ENCODE measurements at regions not wholly inside any gene's neighbourhood (a gene's known extent, or its start where the extent isn't known, plus 50 kb on each side); places are given as distances from the start of the nearest gene placed in this dataset.
"Not testable (repeated sequence)": the region's sequence is repeated elsewhere in the genome, so short reads cannot be mapped to it uniquely, and the experiment has no call there.

DNA sequence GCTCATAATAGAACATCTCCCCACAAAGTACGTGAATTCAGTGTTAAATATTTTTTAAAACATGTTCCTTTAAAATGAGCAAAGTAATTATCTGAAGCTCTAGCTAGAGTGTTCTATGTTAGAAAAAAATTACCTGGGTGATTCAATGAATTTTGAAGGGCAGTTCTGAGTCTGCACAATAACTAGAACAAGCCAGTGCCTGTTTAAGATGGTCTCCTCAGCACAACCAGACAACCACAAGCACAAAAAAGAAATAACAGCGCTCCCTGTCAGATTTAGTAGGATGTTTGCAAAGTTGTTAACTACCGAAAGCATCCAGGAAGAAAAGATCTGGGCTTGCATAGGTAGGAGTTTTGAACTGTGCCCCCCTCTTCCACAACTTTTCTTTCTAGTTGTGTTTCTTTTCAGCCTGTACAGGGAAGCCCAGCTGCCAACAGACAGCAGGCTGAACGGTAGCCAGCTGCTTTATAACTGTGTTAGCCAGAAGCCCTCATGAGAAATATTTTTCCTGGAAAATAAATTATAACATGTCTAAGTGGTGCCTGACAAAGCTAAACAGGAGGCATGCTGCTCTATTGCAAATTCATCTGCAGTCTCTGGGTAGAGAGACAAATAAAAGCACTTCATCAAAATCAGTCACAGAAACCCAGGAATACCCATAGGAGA, 1026.9 kb downstream of the MAT2B start:
- DNase-seq: no peak

DNA sequence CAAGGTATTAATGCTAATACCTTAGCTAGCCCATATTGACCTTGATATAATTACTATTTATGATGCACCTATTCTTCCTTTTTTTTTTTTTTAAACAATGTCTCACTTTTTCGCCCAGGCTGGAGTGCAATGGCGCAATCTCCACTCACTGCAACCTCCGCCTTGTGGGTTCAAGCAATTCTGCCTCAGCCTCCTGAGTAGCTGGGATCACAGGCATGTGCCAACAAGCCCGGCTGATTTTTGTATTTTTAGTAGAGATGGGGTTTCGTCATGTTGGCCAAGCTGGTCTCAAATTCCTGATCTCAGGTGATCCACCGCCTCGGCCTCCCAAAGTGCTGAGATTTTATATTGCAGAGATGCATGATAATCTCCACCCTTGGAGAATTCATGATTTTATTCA, 1028.0 kb downstream of the MAT2B start:
- not testable (repeated sequence) for DNase-seq

DNA sequence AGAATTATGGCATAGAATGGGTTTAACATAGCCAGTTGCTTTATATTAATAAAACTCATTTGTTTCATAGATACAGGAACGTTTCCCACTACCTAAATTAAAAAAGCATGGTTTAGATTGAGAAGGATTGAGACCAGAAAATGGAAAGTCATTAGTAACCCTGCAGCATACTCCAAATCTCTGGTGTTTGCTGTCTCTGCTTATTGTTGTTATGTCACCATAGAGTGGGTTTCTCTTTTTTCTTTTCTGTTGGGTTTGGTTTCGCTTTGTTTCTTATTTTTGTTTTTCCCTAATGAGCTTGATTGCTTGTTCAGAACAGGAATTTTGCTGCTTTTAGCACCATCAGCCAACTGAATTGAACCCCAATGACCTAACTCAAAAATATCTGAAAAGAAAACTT, 1034.8 kb downstream of the MAT2B start:
- no peak for DNase-seq

DNA sequence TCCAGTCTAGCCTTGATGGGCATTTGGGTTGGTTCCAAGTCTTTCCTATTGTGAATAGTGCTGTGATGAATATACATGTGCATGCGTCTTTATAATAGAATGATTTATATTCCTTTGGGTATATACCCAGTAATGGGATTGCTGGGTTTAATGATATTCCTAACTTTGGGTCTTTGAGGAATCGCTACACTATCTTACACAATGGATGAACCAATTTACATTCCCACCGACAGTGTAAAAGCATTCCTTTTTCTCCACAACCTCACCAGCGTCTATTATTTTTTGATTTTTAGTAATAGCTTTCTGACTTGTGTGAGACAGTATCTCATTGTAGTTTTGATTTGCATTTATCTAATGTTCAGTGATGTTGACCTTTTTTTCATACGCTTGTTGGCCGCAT, 1040.1 kb downstream of the MAT2B start:
- DNase-seq: no peak

- DNase-seq: no peak
Observed at GRCh38 chr5:164553851-164554250, 1048.4 kb downstream of the MAT2B start.

DNA sequence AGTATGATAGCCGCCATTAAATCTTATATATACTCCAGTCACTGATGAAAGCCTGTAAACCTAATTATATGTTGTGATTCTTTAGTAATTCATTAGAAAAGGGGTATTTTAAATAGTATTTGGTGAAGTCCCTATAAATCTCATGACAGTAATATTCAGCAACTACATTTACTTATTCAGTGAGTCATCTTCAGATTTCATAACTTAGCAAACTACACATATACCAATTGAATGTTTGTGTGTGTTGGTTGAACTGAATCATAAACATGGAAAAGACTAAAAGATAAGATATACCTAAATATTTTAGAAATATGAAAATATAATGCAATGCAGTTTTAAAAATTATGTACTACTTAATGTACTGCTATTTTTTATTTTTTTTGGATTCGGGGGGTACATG, 1050.4 kb downstream of the MAT2B start:
- no peak for DNase-seq

DNA sequence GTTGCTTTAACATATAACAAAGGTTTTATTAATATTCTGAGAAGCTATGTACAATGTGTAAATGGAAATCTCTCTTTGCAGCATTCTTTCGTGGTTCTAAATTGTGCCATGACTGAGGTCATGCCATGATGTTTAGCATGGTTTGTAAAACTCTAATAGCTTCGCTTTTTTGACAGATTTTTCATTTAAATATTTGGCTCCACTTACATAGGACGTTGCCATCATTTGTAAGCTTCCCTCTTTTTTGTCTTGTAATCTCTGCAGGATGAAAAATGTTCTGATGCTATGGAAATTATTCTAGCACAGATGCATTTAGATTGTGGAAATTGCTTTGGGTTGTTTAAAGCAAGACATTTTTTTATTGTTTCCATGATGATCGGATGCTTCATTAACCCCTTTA, 1054.8 kb downstream of the MAT2B start:
- DNase-seq: no peak

DNA sequence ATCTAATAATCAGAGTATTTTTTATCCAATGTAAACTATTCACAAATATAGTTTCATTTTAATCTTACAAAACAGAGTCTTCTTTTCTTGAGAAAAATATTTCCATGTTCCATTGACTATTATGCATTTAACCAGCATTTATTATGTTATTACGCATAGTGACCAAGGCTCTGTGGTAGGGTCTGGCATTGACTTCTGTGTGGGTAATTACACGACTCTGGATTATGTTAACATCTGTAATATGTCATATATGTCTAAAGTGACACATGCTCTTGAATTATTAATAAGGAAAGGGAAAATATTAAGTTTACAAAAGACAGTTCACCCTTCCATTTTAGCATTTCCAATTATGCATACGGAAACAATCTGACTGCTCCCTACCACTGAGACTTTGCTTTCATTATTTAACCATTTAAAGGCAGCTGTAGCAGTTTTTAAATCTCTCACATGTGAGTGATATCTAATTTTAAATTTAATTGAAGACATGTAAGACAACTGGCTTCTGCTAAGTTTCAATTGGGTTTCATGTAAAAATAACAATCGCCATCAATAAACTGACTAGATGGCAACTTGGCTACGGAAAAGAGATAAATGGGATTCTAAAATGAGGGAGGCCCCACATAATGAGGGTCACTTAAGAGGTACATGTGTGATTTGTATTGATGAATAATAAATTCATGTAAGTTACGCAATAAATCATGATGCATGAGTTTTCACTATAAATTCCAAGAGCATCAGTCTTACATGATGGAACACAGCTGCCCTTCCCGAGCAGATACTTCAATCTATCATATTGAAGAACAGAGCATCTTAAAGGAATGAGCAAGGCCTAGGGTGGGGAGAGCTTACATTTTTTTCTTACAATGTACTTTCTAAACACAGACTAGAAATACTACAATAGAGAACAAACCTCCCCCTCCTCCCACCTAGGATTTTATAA, 1056.8 kb downstream of the MAT2B start:
- no peak for DNase-seq

- no peak for DNase-seq
Observed at GRCh38 chr5:164563370-164563769, 1058.0 kb downstream of the MAT2B start.

GRCh38 chr5:164573397-164573796, 1068.0 kb downstream of the MAT2B start:
- DNase-seq: no peak

- DNase-seq: no peak
Observed at GRCh38 chr5:164577201-164577600, 1071.8 kb downstream of the MAT2B start.

GRCh38 chr5:164577742-164578141, 1072.3 kb downstream of the MAT2B start:
- DNase-seq: no peak

GRCh38 chr5:164578401-164578800, 1073.0 kb downstream of the MAT2B start:
- no peak for DNase-seq

- no peak for DNase-seq
Observed at GRCh38 chr5:164578911-164579310, 1073.5 kb downstream of the MAT2B start.

GRCh38 chr5:164580155-164580554, 1074.7 kb downstream of the MAT2B start:
- no peak for DNase-seq

DNA sequence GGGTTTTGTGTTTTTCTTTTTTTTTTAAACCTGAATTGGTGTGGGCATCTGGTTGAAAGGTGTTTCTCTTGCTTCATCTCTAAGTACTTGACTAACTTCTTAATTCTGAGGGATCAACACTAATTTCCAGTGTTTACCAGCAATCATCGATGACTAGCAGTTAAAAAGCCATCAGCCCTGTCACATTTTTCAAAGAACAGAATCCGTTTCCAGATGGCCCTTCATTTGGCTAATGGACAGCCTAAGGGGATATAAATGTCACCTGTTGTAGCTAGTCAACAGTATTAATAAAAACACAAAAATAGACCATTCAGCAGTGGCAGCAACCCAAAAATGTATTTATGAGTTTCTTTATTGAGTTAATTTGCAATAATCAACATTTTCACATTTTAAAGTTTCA, 1076.5 kb downstream of the MAT2B start:
- DNase-seq: no peak

- no peak for DNase-seq
Observed at GRCh38 chr5:164593982-164594381, 1088.6 kb downstream of the MAT2B start.

DNA sequence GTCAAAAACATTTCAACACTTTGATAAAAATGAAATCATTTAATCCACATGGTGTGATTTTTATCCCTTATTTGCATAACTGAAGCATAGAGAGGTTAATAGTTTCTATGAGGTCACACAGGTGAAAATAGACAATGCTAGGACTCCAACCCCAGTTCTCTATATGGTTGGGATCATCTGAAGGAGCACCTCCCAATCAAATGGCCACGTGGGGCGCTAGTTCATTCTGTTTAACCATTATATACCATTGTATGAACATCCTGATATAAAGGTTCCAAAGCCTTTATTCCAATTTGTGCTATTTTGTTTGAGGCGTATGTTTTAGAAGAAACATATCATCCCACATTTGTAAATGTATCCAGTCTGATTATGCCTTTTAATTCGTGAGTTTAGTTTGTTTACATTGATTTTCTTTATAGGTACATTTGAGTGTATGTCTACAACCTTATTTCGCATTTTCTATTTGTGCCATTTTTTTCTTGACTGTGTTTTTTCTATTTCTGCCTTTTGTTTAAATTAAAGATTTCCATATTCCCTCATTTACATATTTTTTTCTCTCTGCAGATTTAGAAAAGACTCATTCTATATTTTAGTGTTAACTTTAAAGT, 1092.0 kb downstream of the MAT2B start:
- no peak for DNase-seq

DNA sequence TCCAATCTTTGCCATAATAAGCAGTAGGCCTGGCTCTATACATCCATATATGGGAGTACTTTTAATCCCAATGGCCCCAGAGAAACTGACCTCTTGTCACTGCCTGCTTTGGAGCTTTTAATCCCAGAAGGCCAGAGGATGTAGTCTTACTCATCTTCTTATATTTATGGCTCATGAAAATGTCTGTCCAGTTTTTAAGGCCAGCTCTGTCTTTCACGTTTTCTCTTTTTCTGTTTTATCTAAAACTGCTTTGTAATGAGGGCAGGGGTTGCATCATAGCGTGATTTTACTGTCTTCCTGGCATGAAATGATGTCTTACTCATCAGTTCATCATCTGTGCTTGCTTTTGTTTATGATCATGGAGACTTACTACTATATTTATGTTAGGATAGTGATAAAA, 1094.9 kb downstream of the MAT2B start:
- DNase-seq: no peak

DNA sequence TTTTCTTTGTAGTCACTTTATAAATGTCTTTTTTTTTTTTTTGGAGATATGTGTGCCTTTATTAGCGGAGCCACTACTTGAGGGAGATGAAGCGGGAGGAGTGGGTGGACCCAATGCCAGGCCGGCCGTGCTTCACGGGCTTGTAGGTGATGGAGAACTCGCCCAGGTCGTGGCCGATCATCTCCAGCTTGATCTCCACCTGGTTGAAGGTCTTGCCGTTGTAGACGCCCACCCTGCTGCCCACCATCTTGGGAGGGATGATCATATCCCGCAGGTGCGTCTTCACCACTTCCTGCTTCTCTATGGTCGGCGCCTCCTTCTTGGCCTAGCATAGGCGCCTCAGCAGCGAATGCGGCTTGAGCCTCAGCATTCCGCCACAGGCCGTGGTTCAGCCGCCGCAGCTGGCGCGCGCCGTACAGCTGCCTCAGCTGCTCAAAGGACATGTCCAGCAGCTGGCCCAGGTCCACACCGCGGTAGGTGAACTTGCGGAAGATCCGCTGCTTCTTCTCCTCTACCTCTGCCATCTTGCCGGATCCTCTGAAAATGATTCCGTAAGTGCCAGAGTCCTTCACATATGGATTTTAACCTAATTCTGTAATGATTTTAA, 1095.6 kb downstream of the MAT2B start:
- DNase-seq: no peak

- DNase-seq: no peak
Observed at GRCh38 chr5:164608507-164608906, 1103.1 kb downstream of the MAT2B start.

GRCh38 chr5:164610374-164610773, 1105.0 kb downstream of the MAT2B start:
- DNase-seq: no peak

DNA sequence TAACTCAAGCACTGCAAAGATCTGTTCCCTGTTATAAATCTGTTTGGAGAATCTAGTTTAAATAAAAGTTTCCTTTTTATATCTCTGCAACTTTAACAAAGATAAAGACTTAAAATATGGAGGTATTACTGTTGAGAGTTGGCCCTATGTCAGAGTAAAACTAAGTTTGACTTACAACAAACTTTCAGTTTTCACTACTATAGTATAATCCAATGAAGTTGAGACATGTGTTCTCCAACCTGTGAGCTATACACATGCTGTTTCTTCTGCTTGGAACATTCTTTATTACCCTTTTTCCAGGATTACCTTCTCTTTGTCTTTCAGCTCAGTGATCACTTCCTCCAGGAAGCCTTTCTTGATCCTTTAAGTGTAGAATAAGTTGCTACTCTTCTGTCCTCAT, 1109.3 kb downstream of the MAT2B start:
- DNase-seq: no peak
